Activated CD8-positive, alpha-beta memory T cell treated with anti-CD3 and anti-CD28 coated beads, Interleukin-2, amount 50 U/mL, for 48 hours (primary cell): ENCODE measurements at regions not wholly inside any gene's neighbourhood (a gene's known extent, or its start where the extent isn't known, plus 50 kb on each side); places are given as distances from the start of the nearest gene placed in this dataset.

ENCODE experiments used
- DNase-seq: peaks from one replicate; pipeline ENCODE4 v3.0.0-alpha.2; 2020

DNA sequence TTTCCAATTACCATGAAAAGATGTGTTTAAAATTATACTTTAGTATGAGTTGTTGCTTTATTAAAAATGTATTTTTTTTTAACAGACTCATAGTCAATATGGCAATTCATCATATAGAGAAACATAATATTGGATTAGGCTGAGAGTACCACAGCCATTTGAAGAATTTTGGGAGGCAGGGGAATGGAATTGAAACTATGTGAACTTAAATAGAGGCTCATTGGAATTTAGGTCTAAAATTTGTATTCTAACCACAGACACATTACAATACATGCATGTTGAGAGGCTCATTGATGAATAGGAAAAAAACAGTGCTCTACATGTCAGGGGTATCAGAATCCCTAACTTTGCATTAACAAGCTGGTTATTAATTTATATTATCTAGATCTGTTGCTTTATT, 269.6 kb downstream of the DKK2 start:
- no peak for DNase-seq

DNA sequence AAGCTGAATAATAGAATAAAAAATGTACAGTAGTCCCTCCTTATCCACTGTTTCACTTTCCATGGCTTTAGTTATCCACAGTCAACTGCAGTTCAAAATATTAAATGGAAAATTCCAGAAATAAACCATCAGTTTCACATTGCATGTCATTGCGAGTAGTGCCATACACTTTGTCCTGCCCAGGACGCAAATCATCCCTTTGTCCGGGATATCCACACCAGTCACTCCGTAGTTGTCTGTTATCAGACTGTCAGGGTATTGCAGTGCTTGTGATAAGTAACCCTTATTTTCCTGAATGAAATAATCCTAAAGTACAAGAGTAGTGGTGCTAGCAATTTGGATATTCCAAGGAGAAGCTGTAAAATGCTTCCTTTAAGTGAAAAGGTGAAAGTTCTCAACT, 271.3 kb downstream of the DKK2 start:
- DNase-seq: no peak

DNA sequence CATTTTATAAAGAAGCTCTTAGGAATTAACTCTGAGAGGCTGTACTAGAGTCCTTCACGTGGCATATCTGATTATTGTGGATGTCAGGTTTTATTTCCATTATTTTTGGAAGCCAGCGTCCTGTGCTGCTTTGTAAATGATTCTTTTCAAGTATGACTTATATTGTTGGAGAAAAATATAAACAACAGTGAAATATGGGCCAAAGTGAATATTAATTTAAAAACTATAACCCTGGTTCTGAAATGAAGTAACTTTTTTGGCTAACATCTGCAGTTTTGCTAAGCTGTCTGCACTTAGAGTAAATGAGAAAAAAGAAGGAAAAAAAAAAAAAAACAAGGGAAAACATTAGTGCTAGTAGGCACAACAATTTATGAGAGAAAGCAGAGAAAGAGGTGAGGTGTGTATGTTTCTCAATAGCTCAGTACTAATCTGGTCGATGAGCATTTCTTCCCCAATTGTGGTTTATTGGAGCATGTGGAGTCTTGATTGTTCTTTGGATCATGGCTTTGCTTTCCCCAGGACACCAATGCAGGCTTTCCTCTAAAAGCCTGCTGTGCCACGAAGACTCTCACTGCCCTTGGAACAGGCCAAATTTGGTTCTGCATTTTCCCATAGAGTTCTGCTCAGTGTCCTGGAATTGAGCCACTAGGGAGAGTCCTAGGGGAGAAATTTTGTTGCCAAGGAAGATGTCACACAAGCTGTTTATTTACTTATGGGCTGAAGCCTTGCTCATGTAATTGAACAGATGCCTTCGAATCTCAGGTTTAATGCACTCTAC, 273.3 kb downstream of the DKK2 start:
- DNase-seq: no peak

DNA sequence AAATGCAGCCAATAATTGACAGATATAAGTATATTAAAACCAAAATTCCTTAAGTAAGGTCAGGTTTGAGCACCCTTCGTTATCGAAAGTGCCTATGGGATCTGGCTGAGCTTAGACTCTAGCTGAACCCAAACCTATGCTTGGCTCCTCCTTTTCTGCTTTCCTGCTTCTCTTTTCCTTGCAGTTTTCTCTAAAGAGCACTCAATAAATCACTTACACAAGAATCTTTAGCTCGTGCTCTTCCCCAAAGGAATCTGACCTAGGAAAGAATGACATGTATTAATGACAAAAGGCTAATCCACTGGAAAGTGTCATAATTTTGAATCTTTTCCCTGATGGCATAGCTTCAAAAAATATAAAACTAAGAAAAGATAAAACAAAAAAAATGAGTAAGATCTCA, 282.7 kb downstream of the DKK2 start:
- DNase-seq: no peak

DNA sequence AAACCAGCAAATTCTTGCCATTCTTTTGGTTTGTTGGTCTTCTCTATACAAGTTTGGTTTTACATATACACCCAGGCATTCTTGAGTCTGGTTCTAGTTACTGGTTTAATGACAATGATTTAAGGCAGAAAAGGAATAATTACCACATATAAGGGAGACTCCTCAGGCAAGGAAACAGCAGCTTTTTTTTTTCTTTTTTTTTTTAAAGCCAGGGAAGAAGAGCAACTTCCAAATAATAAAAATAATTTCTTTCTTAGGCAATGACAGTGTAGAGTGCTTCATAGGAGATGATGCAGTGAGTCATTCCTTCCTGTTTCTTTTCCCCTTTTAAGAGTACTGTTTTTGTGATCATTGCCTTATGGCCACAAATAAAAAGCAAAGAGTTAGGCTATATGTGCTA, 289.7 kb downstream of the DKK2 start:
- no peak for DNase-seq

DNA sequence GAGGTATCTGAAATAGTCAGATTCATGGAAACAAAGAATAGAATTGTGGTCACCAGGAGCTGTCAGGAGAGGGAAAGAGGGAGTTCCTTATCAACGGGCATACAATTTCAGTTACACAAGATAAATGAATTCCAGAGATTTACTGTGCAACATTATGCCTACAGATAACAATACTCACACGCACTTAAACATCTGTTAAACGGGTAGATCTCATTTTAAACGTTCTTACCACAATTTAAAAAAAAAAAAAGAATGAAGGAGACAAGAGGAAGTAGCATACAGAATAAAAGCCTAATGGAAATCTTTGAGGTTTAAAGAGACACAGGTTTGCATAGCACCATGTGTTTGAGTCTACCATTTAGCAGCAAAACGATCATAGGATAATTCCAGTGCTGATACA, 298.0 kb downstream of the DKK2 start:
- no peak for DNase-seq

DNA sequence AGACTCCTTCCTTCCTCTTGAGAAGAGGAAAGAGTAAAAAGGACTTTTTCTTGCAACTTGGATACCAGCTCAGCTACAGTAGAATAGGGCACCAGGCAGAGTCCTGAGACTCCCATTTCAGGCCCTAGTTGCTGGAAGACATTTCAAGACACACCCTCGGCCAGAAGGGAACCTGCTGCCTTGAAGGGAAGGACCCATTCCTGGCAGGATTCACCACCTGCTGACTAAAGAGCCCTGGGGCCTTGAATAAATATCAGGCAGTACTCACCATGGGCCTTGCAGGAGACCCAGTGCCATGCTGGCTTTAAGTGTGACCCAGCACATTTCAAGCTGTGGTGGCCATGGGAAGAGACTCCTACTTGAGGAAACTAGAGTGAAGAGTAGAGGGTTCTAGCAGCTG, 317.6 kb downstream of the DKK2 start:
- no peak for DNase-seq

DNA sequence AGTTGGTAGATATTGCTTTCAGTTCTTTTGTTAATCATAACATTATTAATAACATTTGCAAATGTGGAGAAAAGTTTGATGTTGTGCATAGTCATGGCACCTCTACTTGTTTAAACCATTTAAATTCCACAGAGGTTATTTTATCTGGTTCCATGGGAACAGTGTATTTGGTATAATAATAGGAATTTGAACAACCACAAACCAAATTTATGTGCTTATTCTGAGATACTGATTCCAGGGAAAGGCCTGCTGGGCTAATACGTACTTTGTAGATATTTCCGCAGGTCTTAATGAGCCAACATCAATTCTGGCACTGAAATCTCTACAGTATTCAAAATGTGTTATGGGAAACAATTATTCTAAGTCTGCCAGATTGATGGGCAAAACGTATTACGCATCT, 319.0 kb downstream of the DKK2 start:
- no peak for DNase-seq

DNA sequence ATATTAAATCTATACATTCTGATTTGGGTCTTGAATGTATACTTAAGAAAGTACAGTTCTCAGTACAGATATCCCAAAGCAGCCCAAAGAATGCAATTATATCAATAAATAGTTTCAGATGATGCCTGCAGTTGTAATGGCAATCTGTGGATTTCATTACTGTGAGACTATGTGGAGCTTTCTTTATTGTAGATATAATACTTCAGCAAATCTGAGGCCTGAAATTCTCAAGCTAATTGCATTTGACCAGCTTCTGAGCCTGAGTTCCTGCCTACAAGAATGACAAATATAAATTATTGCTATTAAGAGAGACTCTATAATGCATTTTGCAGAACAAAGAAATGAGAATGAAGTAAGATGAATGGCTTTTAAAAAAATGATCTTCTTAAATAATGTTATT, 320.3 kb downstream of the DKK2 start:
- DNase-seq: no peak

DNA sequence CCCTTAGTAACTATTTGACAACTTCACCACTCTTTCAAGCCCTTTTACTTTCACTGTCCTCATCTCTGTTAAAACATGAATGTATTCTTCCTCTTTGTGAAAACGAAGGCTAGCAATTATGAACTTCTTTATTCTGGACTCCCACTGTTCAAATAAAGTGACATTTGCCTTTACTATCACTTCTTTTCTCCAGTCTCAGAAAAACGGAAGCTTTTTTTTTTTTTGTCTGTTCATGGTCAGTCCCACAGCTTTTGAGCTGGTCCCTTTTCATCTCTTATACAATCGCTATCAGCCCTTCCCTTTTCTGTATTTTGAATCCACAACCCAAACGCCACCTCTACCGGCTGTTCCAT, 327.7 kb downstream of the DKK2 start:
- DNase-seq: no peak

DNA sequence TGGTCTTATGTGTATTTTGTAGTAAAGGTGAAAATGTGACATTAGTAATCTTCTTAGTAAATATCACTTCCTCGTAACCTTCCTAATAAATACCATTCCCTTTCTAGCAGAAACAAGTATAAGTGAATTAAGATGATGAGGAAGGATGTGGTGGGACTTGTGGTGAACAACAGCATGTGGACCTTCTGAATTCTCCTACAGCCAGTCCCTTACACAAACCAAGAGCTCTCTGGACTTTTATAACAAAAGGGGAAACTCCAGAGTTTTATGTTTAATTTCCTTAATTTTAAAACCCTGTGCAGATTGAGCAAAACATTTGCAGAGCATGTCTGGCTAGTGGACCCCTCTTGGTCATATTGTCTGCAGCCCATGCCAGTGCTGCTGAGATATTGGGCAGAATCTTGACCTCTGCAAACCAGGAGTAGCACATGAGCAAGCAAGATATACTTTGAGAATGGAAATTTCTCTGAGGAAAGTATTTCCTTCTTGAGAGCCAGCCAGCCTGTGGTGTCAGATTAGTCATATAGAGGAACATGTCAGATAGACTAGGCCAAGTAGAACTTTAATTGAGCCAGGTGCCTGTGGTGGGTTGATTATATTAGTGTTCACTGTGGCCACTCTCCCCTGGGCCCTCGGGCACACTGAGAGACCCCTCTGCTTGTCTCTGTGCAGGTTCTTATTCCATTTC, 328.2 kb downstream of the DKK2 start:
- no peak for DNase-seq

DNA sequence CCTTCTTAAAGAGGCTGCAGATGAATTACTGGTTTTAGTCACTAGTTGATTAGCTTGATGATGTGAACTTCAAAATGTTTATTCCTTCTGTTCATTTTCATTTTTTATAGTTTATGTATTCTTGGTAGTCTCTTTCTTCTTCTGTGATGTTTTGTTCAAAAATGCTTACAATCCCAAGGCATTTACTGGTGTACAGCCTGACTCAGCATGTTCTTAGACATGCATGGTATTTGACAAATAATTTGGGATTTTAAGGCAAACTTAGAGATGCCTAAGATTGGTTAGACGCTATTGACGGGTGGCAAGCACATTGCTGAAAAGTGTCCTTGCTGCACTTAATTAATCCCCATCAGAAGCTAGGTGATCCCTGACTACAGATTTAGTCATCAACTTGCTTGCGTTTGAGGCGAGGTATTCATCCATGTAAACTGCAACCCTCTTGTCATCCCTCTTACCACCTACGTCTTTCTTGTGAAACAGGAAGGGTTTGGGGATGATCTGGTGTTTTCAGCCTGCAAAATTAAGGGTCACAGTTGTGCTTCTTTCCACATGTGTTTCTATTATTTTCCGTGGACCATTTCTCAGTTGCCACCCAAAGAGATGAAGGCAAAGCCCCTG, 331.8 kb downstream of the DKK2 start:
- no peak for DNase-seq

DNA sequence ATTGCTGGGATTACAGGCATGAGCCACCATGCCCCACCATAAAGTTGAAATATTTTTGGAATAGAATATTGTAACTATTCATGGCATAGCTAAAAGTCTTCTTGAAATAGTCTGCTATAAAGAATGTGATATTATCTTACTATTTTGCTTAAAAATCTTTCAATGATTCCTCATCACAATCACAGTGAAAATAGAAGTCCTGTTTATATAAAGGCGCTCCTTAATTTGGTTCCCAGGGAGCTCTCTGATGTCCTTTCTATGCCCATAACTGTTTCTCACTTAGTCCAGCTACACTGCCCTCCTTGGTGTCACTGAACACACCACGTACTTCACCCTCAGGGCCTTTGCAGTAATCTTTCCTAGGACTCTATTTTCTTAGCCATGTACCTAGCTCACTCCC, 331.7 kb upstream of the GIMD1 start:
- no peak for DNase-seq

DNA sequence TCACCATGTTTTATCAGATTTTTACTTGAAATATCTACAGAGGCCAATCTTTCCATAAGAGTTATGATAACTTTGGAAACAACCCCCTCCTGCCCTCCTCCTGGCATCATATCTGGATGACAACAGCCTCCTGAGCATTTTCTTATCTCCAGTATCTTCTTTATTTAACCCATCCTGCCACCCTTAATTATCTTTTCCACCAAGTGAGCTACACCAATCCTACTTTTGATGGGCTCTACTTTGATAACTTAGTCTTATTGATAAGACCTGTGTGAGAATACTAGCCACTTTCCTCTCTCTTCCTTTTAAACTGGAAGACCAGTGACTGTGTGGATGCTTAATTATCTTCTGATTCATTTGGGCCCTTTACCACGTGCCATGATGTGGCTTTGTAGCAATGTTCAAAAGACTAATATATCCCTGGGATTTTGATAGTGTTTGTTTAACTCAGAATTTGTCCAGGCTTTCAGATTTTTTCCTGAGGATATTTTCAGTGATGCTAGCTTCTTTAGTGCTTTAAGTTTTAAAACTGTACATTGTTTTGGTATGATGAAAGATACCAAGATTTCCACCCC, 330.1 kb upstream of the GIMD1 start:
- no peak for DNase-seq

DNA sequence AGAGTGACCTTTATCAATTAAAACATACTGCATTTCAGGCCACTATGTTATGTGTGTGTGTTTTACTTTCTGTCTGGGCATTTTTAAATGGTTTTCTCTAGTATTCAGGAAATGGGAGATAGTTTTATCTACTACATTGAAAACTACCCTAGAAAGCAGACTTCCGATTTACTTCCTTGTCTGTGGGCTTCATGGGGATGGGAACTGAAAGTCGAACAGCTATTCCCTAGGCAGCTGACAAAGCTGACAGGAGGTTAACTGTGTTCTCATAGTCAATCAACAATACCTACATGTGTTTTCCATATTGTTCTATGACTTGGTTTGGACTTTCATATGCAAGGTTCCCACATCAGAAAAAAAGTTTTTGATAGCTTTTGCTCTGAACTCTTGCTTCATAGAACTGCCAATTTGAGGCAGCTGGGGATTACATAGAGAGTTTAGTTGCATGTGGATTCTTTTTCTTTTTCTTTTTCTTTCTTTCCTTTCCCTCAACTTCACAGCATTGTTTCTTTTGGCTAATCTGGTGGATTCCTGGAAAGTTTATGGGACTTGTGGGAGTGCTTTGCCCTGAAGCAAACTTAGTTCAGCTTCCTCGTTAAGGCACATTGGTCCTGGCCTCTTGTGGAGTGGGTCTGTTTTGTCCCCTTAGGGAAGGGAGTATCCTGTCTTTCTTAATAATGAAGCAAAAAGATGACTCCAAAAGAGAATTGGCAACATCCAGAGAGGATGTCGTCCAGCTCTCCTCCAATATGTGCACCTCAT, 327.1 kb upstream of the GIMD1 start:
- DNase-seq: no peak

DNA sequence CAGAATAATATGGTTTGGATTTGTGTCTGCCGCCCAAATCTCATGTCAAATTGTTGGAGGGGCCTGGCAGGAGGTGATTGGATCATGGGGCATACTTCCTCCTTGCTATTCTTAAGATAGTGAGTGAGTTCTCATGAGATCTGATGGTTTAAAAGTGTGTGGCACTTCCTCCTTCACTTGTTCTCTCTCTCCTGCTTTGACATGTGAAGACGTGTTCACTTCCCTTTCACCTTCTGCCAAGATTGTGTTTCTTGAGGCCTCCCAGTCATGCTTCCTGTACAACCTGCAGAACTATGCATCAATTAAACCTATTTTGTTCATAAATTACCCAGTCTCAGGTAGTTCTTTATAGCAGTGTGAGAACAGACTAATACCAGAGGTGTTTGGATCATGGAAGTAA, 325.7 kb upstream of the GIMD1 start:
- no peak for DNase-seq

DNA sequence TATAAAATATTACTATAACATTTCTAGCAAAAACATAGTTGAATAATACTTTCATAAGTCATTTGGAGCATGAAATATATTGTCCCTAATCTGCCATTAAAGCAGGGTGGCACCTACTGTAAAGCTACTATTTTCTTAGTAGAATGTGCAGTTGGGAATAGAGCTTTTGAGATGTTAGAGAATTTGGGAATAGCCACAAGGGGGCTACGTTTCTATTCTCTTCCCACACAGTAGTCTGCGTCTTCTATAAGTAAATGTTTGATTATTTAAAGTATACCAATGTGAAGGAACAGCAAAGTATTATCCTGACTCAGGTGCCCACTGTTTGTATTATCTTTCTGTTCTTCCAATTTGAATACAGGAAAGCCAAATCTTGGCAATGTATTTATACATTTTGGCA, 323.2 kb upstream of the GIMD1 start:
- no peak for DNase-seq

DNA sequence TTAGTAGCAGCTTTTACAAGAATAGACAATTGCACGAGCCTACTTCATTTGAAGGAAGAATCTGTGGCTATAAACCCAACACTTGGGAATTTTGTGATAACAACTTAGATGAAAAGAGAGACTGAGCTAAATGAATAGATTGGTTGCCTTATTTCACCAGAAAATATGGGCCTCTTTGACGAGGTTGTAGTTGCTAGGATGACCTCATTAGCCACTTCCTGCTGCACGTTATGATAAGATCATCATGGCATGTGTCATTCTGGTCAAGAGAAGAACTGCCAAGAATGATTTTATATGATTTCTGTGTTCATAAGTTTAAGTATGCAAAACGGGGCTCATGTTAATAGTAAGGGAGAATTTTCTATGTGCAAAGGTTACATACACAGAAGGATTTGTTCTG, 321.9 kb upstream of the GIMD1 start:
- DNase-seq: no peak

DNA sequence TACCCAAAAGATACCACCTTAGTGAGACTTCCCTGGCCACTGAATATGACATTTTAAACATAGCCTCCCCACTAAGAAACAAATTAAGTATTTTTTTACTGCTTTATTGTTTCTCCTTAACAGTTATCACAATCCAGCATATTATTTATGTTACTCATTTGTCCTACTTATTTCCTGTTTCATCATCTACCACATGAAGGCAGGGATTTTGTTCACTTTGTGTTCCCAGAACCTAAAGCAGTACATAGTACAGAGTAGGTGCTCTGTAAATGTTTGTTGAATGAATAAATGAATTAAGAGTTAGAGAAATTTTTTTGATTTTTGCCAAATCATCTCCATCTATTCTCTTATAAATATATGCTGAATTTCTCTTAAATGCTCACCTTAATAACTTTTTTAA, 318.4 kb upstream of the GIMD1 start:
- no peak for DNase-seq

DNA sequence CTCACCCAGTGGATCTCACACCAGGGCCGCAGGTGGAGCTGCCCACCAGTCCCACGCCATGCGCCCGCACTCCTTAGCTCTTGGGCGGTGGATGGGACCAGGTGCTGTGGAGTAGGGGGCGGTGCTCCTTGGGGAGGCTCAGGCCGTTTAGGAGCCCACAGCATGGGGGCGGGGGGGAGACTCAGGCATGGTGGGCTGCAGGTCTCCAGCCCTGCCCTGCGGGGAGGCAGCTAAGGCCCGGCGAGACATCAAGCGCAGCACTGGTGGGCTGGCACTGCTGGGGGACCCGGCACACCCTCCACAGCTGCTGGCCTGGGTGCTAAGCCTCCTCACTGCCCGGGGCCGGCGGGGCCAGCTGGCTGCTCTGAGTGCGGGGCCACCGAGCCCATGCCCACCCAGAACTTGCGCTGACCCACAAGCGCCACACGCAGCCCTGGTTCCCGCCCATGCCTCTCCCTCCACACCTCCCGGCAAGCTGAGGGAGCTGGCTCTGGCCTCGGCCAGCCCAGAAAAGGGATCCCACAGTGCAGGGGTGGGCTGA, 312.9 kb upstream of the GIMD1 start:
- no peak for DNase-seq

DNA sequence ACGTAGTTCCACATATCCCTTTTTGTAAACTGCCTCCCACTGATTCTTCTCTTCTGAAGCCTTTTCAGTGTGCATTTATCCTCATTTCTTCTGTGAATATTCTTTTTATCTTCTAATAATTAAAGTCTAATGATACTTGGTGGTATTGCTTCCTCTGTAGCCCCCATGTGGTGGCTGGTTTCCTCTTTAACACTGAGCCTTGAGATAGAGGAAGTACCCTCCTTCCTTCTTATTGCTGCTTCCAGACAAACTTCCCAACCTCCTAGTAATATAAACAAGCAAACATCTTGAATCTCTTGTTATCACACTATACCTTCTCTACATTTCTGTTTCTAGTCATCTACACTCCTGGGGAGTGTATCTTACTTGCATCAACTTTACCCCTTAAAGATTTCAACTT, 310.5 kb upstream of the GIMD1 start:
- no peak for DNase-seq

DNA sequence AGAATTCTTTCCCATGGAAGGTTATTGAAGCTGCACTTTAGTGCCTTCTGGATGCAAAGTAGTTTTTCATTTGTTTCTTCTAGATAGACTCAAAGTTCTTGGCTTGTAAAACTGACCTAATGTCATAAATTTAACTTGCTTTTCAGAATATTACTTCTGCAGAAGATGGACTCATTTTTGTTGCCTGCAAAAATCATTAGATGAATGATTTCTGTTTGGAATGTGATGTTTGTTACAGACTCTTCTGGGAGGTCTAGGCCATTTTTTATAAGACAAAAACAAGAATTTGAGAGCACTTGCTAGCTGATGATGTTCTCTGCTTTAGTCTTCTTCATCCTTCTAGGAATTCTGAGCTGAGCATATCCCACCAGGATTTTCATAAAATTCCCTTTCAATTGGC, 308.6 kb upstream of the GIMD1 start:
- no peak for DNase-seq
